Stimulated activated CD8-positive, alpha-beta memory T cell treated with anti-CD3 and anti-CD28 coated beads, Interleukin-4, amount 100 ng/mL, for 24 hours (primary cell): ENCODE measurements at regions not wholly inside any gene's neighbourhood (a gene's known extent, or its start where the extent isn't known, plus 50 kb on each side); places are given as distances from the start of the nearest gene placed in this dataset.

ENCODE experiments used
- DNase-seq: peaks from one replicate; pipeline ENCODE4 v3.0.0-alpha.2; 2020; ENCODE audit warnings: low read depth

DNA sequence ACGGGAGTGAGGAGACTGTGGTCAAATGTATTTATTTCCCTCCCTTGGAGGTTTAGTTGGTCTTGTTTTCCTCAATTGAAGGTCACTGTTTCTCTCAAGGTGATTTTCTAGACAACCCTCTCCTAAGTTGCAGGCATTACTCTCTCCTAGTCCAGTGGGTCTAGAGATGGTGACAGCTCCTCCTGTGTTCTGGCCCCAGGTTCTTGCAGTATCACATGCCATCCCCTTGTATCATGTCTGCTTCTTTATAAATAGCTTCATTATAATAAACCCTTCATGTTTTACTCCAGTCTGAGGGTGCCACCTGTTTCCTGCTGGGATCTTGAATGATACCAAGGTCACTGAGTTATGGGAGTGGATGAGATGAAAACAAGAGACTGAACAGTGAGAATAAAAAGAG is 208.0 kb upstream of the KCNN2 start:
- no peak for DNase-seq

DNA sequence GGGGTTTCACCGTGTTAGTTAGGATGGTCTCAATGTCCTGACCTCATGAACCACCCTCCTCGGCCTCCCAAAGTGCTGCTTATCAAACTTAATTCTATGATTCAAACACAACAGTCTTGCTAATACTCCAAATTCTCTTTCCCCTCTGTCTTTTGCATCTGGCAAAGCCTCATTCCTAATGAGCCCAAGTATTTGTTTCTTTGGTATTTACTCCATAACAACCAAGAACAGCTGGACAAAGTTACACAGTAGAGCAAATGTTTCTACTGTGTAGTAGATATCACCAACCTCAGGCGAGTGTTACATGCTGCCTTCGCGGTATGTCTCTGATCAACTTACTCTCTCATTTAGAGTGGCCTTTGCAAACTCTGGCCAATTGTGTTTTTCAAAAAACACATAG is 195.8 kb upstream of the KCNN2 start:
- DNase-seq: no peak

DNA sequence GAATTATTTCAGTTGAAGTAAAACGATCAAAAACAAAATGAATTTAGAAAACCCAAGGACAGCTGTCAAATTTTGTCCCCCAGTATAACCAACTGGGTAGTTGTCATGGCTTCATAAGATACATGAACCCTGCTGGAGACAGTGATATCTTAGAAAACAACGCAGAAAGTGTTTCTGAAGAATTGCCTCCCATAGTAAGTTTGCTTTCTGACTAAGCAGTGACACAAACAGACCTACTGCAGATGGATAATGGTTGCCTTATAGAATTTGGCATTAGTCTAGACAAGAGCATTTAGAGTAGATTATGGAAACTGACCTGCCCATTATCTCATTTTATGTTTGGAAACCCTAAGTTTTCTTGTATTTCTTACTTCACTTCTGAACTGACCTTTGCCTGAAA is 187.7 kb upstream of the KCNN2 start:
- DNase-seq: no peak

DNA sequence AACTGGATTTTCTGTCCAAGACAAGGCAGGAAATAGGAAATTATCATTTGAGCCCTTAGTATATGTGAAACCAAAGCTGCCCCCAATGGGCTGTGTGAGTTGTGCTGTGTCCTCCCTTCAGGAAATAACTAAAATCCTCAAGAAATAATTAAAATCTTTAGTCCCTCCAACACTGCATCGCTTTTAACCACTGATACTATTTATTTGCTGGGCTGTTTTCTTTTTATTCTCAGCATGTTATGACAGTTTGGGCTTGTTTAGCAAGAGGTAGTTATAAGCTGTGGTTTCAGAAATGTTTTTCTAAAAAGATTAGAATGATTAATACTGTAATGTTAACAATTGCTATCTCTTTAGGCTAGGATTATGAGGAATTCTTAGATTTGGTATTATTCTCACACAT is 187.0 kb upstream of the KCNN2 start:
- DNase-seq: no peak

DNA sequence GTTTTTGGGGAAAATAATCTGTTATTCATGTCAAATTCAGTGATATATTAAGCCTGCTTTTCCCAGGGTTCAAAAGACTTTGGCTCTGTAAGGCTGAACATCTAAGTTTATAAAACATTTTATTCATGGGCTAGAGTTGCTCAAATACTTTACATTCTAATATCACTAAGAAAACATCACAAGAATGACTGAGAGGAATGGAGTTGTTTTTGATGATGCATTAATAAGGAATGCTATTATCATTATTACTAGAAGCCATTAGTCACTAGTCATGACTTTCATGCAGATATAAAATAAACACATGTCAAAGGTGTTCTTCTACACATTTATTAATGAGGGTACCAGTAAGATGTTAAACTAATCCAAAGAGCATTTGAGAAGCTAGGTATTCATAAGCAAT is 185.5 kb upstream of the KCNN2 start:
- DNase-seq: no peak

DNA sequence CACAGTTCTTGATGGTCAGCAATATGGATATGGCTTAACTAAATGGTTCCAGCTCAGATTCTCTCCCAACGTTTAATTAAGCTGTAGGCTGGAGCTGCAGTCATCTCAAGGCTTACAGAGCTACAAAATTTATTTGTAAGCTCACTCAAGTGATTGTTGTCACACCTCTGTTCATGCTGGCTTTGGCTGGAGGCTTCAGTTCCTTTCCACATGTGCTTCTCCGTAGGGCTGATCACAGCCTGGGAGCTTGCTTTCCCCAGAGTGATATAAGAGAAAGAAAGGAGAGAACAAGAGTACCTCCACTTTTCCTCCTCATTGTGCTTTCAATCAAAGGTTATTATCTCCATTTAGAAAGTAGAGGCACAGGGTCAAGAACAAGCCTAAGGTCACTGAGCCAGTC is 182.7 kb upstream of the KCNN2 start:
- no peak for DNase-seq

DNA sequence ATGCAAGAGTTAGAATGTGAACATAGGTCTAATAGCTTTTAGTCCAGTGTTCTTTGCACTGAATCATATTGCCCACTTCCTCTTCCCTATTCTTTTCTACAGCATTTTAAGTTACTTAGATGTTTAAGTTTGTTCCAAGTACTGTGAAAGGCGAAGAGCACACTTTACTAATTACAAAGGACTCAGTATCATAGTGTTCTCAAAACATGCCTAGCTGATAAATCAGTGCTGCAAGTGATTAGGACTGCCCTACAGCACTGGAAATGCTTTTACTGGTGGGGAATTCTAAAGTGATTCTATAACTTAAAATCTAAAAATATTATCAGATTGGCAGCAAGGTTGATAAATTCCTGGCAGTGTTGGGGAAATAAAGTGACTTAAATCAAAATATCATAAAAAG is 177.9 kb upstream of the KCNN2 start:
- no peak for DNase-seq

DNA sequence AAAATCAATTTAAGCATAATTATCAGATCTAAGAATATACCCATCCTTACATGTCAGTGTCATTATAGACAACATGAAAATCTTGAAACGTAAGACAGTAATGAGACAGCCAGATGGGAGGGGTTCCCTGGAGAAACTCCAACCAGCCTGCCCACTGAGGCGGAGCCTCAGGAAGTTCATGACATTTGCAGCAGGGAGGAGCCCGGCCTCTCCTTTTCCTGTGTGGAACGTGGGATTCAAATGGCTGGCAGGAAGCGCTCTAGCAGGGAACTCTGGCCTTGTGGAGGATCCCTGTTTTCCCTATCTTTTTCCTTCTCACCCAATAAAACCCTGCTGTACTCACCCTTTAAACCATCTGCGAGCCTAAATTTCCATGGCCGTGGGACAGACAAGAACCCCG is 176.6 kb upstream of the KCNN2 start:
- DNase-seq: no peak

DNA sequence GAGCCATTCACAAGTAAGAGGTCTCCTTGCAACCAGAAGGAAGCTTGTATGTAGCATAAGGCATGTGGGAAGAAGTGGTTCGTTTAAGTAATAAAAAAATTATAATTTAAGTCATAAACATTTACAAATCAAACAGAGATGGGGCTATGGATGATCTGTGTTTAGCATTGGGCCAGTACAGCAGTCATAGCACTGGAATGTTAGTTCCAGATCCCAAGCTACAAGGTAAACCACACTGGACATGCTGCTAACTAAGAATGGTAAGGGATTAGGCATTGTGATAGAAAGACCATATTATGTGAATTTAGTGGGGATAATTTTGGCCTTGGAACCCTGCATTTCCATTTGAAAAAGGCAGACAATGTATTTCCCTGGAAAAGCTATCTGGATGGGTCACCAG is 170.4 kb upstream of the KCNN2 start:
- DNase-seq: no peak

DNA sequence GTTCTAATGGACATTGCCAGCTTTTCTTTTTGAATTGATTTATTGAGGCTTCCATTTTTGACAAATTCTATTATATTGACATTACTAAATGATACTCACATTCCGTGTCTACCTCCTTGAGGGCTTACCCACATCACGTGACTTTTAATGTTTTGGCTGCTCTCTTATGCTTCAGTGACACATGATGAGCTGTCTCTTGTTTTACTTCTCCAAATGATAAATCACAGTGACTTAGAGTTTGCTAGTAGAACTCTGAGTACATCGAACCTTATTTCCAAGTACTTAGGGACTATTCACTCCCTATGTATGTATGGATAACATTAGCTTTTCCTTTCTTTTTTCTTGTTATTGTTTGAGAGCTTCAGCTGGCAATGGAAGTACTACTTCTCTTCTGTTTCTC is 169.8 kb upstream of the KCNN2 start:
- DNase-seq: no peak

DNA sequence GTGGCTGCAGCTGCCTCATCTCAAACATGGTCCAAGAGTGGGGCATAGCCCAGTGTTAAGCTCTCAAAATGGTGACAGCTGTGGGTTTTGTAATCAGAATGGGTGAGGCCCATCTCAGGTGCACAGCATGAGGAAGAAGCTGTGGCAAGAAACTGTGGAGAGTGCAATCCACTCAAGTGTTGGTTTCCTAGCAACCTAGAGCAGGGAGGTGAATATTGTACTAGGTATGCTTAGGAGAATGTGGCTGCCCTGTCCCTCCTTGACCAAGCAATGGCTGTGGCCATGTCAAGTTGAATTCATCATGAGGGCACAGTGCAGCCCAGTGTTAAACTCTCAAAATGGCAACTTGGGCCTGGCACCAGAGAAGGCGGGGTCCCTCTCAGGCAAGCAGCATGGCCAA is 160.5 kb upstream of the KCNN2 start:
- no peak for DNase-seq

DNA sequence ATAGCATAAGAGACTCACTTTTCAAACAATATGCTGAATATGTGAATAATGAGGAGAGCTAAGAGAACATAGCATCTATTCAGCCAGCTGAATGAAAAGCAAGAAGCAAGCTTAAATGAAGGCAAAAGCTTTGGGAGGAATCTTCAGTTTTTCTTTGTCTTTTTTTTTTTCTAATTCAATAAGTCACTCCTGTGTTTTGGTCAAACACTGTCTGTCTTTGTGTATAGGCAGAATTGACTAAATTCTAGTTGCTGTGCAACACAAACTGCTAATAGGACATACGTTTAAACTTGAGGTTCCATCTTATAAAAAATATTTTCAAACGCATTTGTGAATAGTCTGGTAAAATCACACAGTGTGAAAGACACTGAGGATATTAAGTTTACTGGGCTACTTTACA is 156.9 kb upstream of the KCNN2 start:
- DNase-seq: no peak

DNA sequence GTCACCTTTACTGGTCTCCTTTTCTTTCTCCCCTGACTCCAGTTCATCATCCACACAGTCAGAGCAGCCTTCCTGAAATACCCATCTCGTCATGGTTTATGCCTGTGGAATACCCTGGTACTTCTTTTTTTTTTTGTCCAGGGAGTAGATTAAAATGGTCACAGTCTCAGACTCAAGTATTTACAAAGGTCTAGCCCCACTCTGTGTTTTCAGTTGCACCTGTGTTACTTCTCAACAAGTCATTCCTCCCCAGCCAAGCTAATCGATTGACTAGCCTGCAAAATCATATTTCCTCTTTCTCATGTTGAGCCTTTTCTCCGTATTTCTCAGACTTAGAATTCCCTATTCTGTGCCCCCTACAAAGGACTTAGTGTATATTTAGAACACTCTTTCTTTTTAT is 155.2 kb upstream of the KCNN2 start:
- no peak for DNase-seq

DNA sequence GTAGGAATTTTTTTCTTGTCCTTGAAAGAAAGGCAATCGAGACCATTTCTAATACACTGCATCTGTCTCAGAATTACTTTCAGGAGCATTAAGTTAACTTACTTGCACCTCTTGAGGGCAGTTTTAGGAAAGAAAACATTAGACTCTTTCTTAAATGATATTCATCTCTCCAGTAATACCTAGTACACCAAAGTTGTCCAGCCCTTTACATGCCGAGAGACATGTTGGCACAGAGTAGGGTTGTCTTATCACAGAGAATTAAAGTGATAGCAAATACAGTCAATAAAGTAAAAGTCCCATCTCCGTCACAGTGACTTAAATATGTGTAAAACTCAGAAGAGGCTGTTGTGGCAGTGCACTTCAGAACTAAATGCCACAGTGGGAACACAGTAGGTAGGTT is 154.3 kb upstream of the KCNN2 start:
- DNase-seq: no peak

DNA sequence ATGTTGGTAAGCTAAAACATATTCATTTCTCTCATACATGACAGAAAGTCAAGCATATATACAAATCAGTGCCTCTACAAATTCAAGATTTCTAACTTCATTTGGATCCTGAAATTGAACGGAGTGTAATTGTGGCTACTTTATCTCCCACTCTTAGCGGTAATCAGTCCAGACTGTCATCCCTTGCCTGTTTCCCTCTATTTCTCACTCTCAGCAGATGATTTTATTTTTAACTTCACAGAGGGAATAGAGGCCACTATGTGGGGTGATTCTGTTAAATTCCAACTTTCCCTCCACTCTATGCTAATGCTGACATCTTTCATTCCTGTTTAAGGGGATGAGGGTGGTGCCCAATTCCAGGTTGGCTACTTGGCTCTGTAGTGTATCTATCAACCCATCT is 153.8 kb upstream of the KCNN2 start:
- DNase-seq: no peak

DNA sequence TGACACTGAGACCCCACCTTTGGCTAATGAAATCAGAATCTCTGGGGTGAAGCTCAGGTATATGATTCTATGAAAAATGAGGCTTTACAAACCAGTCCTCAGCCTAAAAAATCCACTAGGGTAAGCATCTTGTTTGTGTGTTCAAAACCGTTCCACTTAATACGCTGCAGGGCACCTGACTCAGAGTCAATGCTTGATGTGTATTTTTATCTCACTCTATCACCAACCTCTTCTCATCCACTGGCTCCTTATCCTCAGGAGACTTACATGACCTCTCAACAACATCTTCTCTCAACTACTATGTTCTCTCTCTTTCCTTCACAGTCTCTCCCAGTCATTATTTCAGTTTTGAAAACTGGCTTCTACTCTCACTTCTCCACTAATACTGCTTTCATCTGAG is 153.3 kb upstream of the KCNN2 start:
- DNase-seq: no peak

DNA sequence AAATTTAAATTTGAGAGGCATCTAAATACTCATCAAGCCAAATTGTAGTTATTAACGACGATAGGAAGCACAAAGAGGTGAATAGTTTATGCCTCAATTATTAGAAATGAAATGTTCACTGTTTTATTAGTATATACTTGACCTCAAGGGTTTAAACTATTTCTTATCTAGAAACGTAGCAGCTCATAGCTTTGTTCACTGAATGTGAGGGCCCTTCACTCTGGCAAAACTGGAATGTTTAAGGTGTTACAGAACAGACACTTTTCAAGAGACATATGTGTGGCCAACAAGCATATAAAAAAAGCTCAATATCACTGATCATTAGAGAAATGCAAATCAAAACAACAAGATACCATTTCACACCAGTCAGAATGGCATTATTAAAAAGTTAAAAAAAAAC is 151.2 kb upstream of the KCNN2 start:
- no peak for DNase-seq

DNA sequence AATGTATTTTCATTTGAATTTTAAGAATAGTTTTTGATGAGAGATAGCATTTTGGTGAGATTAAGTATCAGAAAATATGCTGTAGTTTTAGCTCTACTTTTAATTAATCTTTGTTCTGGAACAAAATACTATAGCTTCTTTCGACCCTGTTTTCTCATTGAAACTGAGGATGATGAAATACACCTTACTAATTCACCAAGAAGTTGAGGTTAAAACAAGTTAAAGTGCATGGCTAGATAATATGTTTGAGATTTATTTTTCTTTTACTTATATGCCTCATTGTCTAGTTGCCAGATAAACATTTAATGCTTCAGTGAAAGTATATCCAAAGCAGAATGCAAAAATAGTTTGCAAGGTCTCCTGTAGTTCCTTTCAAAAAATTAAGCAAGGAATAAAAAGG is 140.1 kb upstream of the KCNN2 start:
- no peak for DNase-seq

DNA sequence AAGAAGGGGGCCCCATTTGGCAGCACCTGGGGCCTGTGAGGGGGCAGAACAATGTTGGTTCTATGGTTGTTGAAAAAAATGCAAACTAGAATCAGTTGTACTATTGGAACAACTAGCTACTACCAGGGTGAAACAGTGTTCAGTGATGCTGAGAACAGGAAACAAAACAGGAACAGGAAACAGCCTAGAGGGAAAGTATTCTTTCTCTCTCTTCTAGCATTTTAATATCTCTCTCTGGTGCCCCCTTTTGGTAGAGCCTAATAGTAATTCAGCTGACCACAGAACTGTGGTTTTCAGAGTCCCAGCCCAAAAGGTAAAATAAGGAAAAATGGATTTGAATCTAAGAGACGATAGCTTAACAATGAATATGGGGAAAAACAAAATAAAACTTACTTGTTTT is 138.0 kb upstream of the KCNN2 start:
- DNase-seq: no peak

DNA sequence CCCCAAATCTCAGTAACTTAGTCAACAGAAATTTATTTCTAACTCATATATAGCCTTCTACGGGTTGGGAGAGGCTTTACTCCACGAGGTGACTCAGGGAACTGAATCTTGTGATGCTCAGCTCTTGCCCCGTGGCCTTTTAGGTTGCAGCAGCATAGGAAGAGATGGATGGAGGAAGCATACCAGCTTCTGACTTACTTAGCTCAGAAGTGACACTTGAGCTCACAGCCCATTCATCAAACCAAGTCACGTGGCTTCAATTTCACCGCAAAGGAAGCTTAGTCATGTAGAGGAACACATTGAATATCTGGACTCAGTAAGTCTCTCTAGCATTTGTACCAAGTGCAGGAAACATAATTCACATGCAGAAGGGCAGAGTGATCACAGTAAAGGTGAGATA is 124.1 kb upstream of the KCNN2 start:
- no peak for DNase-seq

DNA sequence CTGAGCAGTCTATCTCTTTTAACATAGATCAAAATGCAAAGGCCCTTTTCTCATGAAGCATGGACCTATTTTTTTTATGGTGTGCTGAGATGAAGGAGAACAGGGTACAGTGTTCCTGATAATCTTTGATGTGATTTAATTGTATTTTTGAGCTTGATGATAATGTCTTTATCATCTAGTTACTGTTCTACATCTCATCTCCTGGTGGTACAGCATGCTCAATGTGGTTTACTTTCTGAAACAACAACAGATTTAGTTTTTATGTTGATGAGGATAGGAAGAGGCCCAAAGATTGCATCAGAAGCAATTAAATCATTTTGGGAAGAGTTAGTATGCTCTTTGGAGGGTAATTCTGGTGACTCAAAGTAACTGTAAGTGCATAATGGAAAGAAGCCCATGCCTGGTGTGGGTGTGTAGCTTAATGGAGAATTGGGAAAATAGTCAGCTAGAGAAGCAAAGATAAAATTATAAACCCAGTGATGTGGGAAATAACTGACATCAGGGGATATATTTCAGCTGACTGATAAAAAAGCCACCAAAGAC is 123.0 kb upstream of the KCNN2 start:
- DNase-seq: no peak

DNA sequence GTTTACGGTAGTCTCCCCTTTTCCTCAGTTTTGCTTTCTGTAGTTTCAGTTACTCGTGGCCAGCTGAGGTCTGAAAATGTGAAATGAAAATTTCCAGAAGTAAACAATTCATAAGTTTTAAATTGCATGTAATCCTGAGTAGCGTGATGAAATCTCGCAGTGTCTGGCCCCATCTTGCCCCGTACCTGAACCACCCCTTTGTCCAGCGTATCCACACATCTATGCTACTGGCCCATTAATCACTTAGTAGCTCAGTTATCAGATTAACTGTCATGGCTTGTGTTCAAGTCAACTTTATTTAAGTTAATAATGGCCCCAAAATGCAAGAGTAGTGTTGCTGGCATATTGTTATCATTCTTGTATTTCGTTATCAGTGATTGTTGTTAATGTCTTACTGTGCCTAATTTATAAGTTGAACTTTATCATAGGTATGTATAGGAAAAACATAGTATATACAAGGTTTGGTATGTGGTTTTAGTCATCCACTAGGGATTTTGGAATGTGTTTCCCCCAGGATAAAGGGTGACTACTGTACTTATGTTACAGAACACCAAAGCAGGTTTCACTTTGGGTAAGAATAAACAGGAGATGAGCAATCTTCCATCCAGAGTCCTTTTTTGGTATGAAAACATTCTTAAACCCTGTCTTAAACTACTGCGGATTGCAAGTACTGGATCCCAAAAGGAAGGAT is 118.4 kb upstream of the KCNN2 start:
- no peak for DNase-seq

DNA sequence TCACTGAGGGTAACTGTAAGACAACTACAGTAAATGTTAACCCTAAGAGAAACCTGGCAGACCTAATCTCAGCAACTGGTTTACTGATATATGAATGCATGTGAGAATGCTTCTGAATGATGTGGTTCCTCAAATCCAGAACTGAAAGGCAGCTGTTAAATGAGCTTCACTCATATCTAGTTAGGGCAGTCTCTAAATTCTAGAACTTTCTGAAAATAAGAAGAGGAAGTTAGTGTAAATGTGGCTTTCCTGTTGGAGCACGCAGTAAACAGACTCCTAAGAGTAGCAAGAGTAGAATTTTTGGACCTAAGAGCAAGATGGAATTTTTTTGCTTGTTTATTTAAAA is 117.9 kb upstream of the KCNN2 start:
- DNase-seq: no peak

DNA sequence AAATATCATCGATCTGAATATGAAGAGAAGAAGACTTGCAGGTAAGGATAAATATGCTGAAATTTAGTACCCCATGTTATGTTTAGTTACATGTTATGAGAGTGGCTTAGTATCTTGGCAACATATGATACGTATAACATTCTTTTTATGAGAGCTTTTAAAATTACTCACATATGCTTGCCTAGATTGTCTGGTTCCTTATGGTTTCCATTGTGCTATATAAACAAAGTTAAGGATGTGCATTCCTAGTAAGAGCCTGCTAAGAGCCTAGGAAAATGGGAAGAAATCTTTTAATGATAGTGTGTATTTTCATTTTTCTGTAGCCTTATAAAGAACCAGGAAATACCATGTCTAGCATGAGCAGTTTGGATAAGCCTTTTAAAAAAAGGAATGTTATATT is 112.0 kb upstream of the KCNN2 start:
- DNase-seq: no peak

DNA sequence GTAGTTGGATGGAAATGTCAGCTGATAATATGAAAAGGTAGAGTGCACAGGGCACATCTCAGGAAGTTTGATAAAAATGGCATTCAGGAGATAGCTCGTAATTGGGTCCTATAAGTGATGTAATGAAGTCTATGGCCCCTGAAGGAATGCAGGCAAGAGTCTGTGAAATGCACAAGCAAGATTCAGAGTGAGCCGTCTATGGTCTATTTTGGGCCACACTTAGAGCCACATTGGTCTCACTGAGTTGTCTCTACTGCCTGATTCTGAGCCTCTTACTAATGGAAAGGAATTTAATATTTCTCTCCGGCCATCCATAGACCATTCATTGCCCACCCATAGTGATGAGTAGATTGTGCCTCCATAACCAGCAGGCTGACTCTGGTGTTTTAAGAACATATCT is 111.3 kb upstream of the KCNN2 start:
- no peak for DNase-seq
